ENCODE measurements at regions not wholly inside any gene's neighbourhood (a gene's known extent, or its start where the extent isn't known, plus 50 kb on each side); places are given as distances from the start of the nearest gene placed in this dataset.

DNA sequence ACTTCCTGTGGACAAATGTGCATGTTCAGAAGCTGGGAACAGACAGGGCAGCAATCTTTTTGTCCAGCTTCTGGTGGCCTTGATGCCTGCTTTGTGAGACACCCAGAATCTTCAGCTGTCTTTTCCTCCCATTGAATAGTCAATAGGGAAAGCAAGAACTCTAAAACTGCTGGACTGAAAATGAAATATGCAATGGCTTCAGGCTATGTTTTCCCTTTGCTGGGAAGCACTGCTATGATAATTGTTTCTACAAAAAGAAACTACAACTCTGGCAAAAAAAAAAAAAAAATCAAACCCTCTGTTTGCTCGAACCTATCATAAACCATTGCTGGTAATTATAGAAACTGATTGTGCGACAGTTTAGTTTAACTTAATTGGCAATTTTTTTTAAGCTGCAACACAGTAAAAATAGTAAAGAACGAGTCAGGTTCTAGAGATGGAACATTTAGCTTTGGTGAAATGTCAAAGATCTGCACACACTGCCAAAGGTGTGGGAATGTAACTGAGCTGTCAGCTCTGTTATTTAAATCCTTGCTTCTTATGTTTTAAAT, 79.1 kb upstream of the NEUROD6 start:
- Histone ChIP-seq H3K36me3 (no peaks in the 10 kb centered on the region), H3K27me3 (peaks cover 0 to 43% (median 18%) of the 10 kb centered on the region in 7 donors), H3K4me1 (no peaks in the 10 kb centered on the region), H3K9me3 (no peaks in the 10 kb centered on the region), H3K4me3 (no peak overlapping the region), H3K27ac (no peak overlapping the region)
- TF ChIP-seq, protein P1, sequence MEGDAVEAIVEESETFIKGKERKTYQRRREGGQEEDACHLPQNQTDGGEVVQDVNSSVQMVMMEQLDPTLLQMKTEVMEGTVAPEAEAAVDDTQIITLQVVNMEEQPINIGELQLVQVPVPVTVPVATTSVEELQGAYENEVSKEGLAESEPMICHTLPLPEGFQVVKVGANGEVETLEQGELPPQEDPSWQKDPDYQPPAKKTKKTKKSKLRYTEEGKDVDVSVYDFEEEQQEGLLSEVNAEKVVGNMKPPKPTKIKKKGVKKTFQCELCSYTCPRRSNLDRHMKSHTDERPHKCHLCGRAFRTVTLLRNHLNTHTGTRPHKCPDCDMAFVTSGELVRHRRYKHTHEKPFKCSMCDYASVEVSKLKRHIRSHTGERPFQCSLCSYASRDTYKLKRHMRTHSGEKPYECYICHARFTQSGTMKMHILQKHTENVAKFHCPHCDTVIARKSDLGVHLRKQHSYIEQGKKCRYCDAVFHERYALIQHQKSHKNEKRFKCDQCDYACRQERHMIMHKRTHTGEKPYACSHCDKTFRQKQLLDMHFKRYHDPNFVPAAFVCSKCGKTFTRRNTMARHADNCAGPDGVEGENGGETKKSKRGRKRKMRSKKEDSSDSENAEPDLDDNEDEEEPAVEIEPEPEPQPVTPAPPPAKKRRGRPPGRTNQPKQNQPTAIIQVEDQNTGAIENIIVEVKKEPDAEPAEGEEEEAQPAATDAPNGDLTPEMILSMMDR (IDR thresholded peaks at IDR 0.05): no peak
- WGBS, 2 donors: 76 to 80% methylated on average over 3 of the region's 3 CpGs
- DNase-seq (no peak), ATAC-seq (no peak)
- intact Hi-C loops (cut with DNase I): no loop called here

DNA sequence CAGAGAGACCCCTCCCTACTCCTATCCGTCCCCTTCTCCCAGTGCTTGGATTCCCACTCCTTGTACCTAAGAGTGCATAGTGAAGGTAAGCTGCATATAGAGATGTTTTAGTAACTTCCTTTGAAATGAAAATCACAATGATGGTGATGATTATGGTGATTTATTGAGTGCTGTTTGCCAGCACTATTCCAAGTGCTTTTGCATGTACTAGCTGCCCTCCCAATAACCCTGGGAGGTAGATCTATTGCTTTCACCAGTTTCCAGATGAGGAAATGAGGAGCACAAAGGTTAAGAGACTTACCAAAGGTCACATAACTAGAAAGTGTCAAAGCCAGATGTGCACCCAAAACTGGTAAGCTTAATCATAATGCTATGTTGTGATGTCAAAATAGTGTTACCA, 80.4 kb upstream of the NEUROD6 start:
- H3K4me1 ChIP-seq: no peaks in the 10 kb centered on the region
- no peak for ATAC-seq
- H3K9me3 ChIP-seq: no peaks in the 10 kb centered on the region
- TF ChIP-seq, protein P1 (IDR thresholded peaks at IDR 0.05): no peak
- no peak for DNase-seq
- H3K4me3 ChIP-seq: no peak overlapping the region
- H3K36me3 ChIP-seq: no peaks in the 10 kb centered on the region
- intact Hi-C loops (cut with DNase I): no loop called here
- WGBS, 2 donors: 77 to 86% methylated on average over 1 of the region's 1 CpG
- H3K27me3 ChIP-seq: peaks cover 0 to 47% (median 19%) of the 10 kb centered on the region in 7 donors
- H3K27ac ChIP-seq: no peak overlapping the region

DNA sequence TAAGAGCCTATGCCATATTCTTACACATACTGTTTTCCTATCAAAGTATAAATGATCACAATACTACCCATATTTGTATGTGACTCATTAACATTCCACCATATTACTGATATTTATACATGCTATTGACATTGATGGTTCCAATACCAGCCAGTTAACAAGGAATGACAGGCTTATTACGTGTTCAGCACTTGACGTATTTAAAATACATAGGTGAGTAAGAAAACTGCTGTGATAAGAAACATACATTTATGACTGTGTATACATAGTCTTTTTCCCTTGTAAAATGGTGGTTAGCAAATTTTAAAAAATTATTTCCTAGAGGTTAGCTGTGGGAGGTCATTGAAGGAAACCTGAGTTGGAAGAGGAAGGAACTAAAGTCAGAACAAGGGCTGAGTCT, 81.1 kb upstream of the NEUROD6 start:
- no peaks in the 10 kb centered on the region for H3K4me1 ChIP-seq
- H3K27me3 ChIP-seq: peaks cover 0 to 47% (median 19%) of the 10 kb centered on the region in 7 donors
- H3K36me3 ChIP-seq: no peaks in the 10 kb centered on the region
- H3K9me3 ChIP-seq: no peaks in the 10 kb centered on the region
- no peak for DNase-seq
- ATAC-seq: no peak
- H3K4me3 ChIP-seq: no peak overlapping the region
- 91 to 92% methylated on average over 2 of the region's 2 CpGs for WGBS, 2 donors
- intact Hi-C loops (cut with DNase I): no loop called here
- no peak overlapping the region for H3K27ac ChIP-seq
- TF ChIP-seq, protein P1 (IDR thresholded peaks at IDR 0.05): no peak

DNA sequence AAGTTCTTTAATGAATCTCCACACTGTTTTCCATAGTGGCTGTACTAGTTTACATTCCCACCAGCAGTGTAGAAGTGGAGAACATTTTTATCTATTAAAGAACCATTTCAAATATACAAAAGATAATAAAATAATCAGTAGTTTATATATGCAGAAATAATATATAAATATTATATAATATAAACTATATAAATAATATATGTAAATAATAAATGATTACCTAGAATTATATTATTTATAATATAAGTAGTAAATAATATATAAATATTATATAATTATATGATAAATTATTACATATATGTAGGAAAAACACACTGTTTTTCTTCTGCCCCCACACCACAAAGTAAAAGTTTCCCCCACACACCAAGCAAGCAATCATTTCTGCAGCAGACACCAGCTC, 83.5 kb upstream of the NEUROD6 start:
- Histone ChIP-seq H3K27me3 (peaks cover 0 to 45% (median 16%) of the 10 kb centered on the region in 7 donors), H3K9me3 (no peaks in the 10 kb centered on the region), H3K4me3 (no peak overlapping the region), H3K36me3 (no peaks in the 10 kb centered on the region), H3K4me1 (no peaks in the 10 kb centered on the region), H3K27ac (no peak overlapping the region)
- DNase-seq: no peak
- ATAC-seq: no peak
- TF ChIP-seq, protein P1 (IDR thresholded peaks at IDR 0.05): no peak
- intact Hi-C loops (cut with DNase I): no loop called here
